Mesenchymal stem cell (in vitro differentiated cells and primary cell): ENCODE measurements at regions not wholly inside any gene's neighbourhood (a gene's known extent, or its start where the extent isn't known, plus 50 kb on each side); places are given as distances from the start of the nearest gene placed in this dataset.

ENCODE experiments used
- DNase-seq: peaks from one replicate; pipeline ENCODE4 v3.0.0-alpha.2; 2013
- H2AFZ ChIP-seq: one replicate; pipeline ENCODE4 v1.6.1; 2013; ENCODE audit warnings: low read depth, mild to moderate bottlenecking, control low read depth, inconsistent platforms, low read length, moderate library complexity
- H2AK5ac ChIP-seq: 2 replicates; pipeline ENCODE4 v1.6.1; 2013; ENCODE audit warnings: low read length, moderate library complexity, mild to moderate bottlenecking, inconsistent platforms; ENCODE audit not compliant: severe bottlenecking
- H2BK120ac ChIP-seq: one replicate; pipeline ENCODE4 v1.6.1; 2013; ENCODE audit warnings: low read depth, mild to moderate bottlenecking, inconsistent platforms, low read length, moderate library complexity
- H2BK12ac ChIP-seq, 2 experiments: one replicate each; pipeline ENCODE4 v1.6.1; 2013; ENCODE audit warnings: inconsistent platforms in 2 of 2, low read length in 2 of 2, mild to moderate bottlenecking in 2 of 2, moderate library complexity in 2 of 2, control low read depth in 1 of 2
- H2BK15ac ChIP-seq: one replicate; pipeline ENCODE4 v1.6.1; 2013; ENCODE audit warnings: mild to moderate bottlenecking, low read depth, inconsistent platforms; ENCODE audit not compliant: poor library complexity, severe bottlenecking
- H2BK5ac ChIP-seq: 2 replicates; pipeline ENCODE4 v1.6.1; 2013; ENCODE audit warnings: low read depth, mild to moderate bottlenecking, low read length, control low read depth, inconsistent platforms; ENCODE audit not compliant: poor library complexity, severe bottlenecking
- H3K14ac ChIP-seq, 2 experiments: one replicate each; pipeline ENCODE4 v1.6.1; 2013; ENCODE audit warnings: inconsistent platforms in 2 of 2, low read length in 2 of 2, control low read depth in 1 of 2, mild to moderate bottlenecking in 1 of 2, moderate library complexity in 1 of 2
- H3K18ac ChIP-seq, 2 experiments: one replicate each; pipeline ENCODE4 v1.6.1; 2013; ENCODE audit warnings: inconsistent platforms in 2 of 2, low read length in 2 of 2, control low read depth in 1 of 2, low read depth in 1 of 2, mild to moderate bottlenecking in 1 of 2
- H3K23ac ChIP-seq, 2 experiments: one replicate each; pipeline ENCODE4 v1.6.1; 2013; ENCODE audit warnings: inconsistent platforms in 2 of 2, low read length in 2 of 2, mild to moderate bottlenecking in 2 of 2, moderate library complexity in 2 of 2, control low read depth in 1 of 2
- H3K27ac ChIP-seq: 2 replicates; pipeline ENCODE4 v1.5.1; 2013; ENCODE audit warnings: mild to moderate bottlenecking, moderate library complexity, low read length, control low read depth, inconsistent platforms; ENCODE audit not compliant: poor library complexity, severe bottlenecking
- H3K27me3 ChIP-seq, 2 experiments: 2 replicates each; pipeline versions ENCODE4 v1.6.1 to v1.7.0; 2013; ENCODE audit warnings: low read length in 2 of 2, mild to moderate bottlenecking in 2 of 2, moderate library complexity in 2 of 2, control low read depth in 1 of 2, inconsistent platforms in 1 of 2; ENCODE audit not compliant: control insufficient read depth in 1 of 2, insufficient read depth in 1 of 2
- H3K36me3 ChIP-seq, 2 experiments: 2 replicates each; pipeline versions ENCODE4 v1.6.1 to v1.7.0; 2013; ENCODE audit warnings: low read length in 2 of 2, control low read depth in 1 of 2, inconsistent platforms in 1 of 2, low read depth in 1 of 2, mild to moderate bottlenecking in 1 of 2; ENCODE audit not compliant: insufficient read depth in 2 of 2, control insufficient read depth in 1 of 2
- H3K4ac ChIP-seq, 2 experiments: one replicate each; pipeline ENCODE4 v1.6.1; 2013; ENCODE audit warnings: inconsistent platforms in 2 of 2, low read length in 2 of 2, mild to moderate bottlenecking in 2 of 2, moderate library complexity in 2 of 2, control low read depth in 1 of 2, low read depth in 1 of 2
- H3K4me1 ChIP-seq: 2 replicates; pipeline ENCODE4 v1.6.1; 2013; ENCODE audit warnings: low read depth, low read length, control low read depth; ENCODE audit not compliant: control insufficient read depth, insufficient read depth
- H3K4me2 ChIP-seq: 2 replicates; pipeline ENCODE4 v1.6.1; 2013; ENCODE audit warnings: low read length, mild to moderate bottlenecking, inconsistent platforms; ENCODE audit not compliant: poor library complexity, severe bottlenecking
- H3K4me3 ChIP-seq, 2 experiments: 2 replicates each; pipeline versions ENCODE4 v1.5.1 to v1.7.0; 2013; ENCODE audit warnings: low read length in 2 of 2, mild to moderate bottlenecking in 2 of 2, control low read depth in 1 of 2, low read depth in 1 of 2; ENCODE audit not compliant: insufficient read depth in 1 of 2
- H3K79me1 ChIP-seq: replicated peaks from 2 replicates; pipeline ENCODE4 v1.6.1; 2013; ENCODE audit warnings: mild to moderate bottlenecking, control low read depth, low read length, inconsistent platforms; ENCODE audit not compliant: poor library complexity, severe bottlenecking
- H3K9ac ChIP-seq: 2 replicates; pipeline ENCODE4 v1.7.0; 2013; ENCODE audit warnings: mild to moderate bottlenecking, low read length, moderate library complexity
- H3K9me3 ChIP-seq: 2 replicates; pipeline ENCODE4 v1.7.0; 2013; ENCODE audit warnings: mild to moderate bottlenecking, low read length; ENCODE audit not compliant: control insufficient read depth
- H4K8ac ChIP-seq: one replicate; pipeline ENCODE4 v1.6.1; 2013; ENCODE audit warnings: inconsistent platforms, mild to moderate bottlenecking, low read length, moderate library complexity
- H4K91ac ChIP-seq: one replicate; pipeline ENCODE4 v1.6.1; 2013; ENCODE audit warnings: mild to moderate bottlenecking, low read length, inconsistent platforms
- WGBS: methylation state at CpG from one replicate; pipeline ENCODE4 v1.1.7; 2013; ENCODE audit warnings: mixed read lengths; 5-methylcytosine and 5-hydroxymethylcytosine counted together

DNA sequence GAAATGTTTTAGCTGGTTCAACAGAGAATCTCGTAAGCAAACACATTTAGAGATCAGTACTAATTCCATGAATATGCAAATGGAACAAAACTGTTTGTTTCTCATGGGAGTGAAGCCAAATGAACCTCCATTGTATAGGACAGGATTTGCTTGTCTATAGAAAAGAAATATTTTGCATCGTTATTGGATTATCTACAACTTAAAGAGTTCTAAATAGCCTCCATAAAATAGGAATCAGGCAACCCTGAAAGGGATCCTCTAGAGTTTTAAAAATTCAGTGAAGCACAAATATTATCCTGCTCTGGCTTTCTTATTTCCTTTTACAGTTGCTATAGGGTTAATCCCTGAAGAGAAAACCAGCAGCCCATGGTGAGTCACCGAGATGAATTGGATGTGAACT, 378.4 kb upstream of the NRXN1 start:
- Histone ChIP-seq H3K4ac (no peak overlapping the region), H3K14ac (no peak overlapping the region), H3K18ac (no peak overlapping the region), H3K4me1 (no peaks in the 10 kb centered on the region), H4K91ac (no peak overlapping the region), H3K27me3 (no peaks in the 10 kb centered on the region), H4K8ac (no peak overlapping the region), H3K27ac (no peak overlapping the region), H3K36me3 (no peaks in the 10 kb centered on the region), H2AK5ac (no peak overlapping the region), H3K23ac (no peak overlapping the region), H3K79me1 (no peaks in the 10 kb centered on the region), H2BK12ac (no peak overlapping the region), H2BK120ac (no peak overlapping the region), H2AFZ (no peak overlapping the region), H3K4me2 (no peak overlapping the region), H3K9me3 (peaks cover 29% of the 10 kb centered on the region), H3K4me3 (no peak overlapping the region), H2BK15ac (no peak overlapping the region), H2BK5ac (no peak overlapping the region), H3K9ac (no peak overlapping the region)
- no peak for DNase-seq
- 57% methylated on average over 1 of the region's 3 CpGs for WGBS

DNA sequence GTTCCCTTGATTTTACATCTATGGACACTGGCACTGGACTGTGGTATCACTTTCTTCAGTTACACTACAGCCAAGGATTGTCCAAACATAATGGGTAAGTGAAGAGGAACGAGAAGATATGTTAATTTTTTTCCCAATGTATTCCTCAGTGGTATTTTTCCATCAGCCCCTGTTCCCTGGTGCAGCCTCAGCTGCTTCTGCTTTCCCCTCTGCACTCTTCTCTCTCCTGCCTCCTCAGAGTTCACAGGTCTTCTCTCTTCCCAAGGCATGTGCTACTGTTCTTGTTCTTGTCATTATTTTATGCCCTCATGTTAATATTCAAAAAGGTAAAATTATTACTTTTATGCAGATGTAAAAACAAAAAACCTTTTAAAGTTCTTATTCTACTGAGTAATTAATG, 378.0 kb upstream of the NRXN1 start:
- Histone ChIP-seq H3K4ac (no peak overlapping the region), H3K27ac (no peak overlapping the region), H3K9ac (no peak overlapping the region), H3K4me3 (no peak overlapping the region), H2BK15ac (no peak overlapping the region), H2AFZ (no peak overlapping the region), H4K8ac (no peak overlapping the region), H3K4me1 (no peaks in the 10 kb centered on the region), H2BK5ac (no peak overlapping the region), H2AK5ac (no peak overlapping the region), H3K79me1 (no peaks in the 10 kb centered on the region), H2BK120ac (no peak overlapping the region), H3K14ac (no peak overlapping the region), H3K9me3 (peaks cover 26% of the 10 kb centered on the region), H3K4me2 (no peak overlapping the region), H3K18ac (no peak overlapping the region), H3K36me3 (no peaks in the 10 kb centered on the region), H3K23ac (no peak overlapping the region), H3K27me3 (no peaks in the 10 kb centered on the region), H2BK12ac (no peak overlapping the region), H4K91ac (no peak overlapping the region)
- WGBS = no CpG with 5 or more reads among the region's 1 CpG
- no peak for DNase-seq

DNA sequence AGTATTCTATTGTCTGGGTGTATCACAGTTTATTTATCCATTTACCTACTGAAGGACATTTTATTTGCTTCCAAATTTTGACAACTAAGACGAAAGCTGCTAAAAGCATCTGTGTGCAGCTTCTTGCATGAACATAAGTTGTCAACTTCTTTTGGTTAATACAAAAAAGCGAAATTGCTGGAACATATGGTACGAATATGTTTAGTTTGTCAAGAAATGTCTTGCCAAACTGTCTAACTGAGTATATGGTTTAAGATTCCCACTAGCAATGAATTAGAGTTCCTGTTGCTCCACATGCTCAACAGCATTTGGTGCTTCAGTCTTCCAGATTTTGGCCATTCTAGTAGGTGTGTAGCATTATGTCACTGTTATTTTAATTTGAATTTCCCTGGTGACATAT, 372.3 kb upstream of the NRXN1 start:
- no peak overlapping the region for H3K23ac ChIP-seq
- no peak overlapping the region for H3K27ac ChIP-seq
- H3K79me1 ChIP-seq = no peaks in the 10 kb centered on the region
- no peak overlapping the region for H2AK5ac ChIP-seq
- no peak overlapping the region for H3K4me3 ChIP-seq
- DNase-seq = no peak
- WGBS = 87% methylated on average over 3 of the region's 3 CpGs
- H2BK15ac ChIP-seq = no peak overlapping the region
- H4K8ac ChIP-seq = no peak overlapping the region
- no peak overlapping the region for H3K14ac ChIP-seq
- H3K36me3 ChIP-seq = no peaks in the 10 kb centered on the region
- H2BK5ac ChIP-seq = no peak overlapping the region
- H3K9ac ChIP-seq = no peak overlapping the region
- H3K4me1 ChIP-seq = no peaks in the 10 kb centered on the region
- no peak overlapping the region for H2BK120ac ChIP-seq
- H3K4ac ChIP-seq = no peak overlapping the region
- H4K91ac ChIP-seq = no peak overlapping the region
- no peaks in the 10 kb centered on the region for H3K27me3 ChIP-seq
- no peak overlapping the region for H3K4me2 ChIP-seq
- no peak overlapping the region for H3K18ac ChIP-seq
- H2BK12ac ChIP-seq = no peak overlapping the region
- H2AFZ ChIP-seq = no peak overlapping the region
- H3K9me3 ChIP-seq = peaks cover 26% of the 10 kb centered on the region

DNA sequence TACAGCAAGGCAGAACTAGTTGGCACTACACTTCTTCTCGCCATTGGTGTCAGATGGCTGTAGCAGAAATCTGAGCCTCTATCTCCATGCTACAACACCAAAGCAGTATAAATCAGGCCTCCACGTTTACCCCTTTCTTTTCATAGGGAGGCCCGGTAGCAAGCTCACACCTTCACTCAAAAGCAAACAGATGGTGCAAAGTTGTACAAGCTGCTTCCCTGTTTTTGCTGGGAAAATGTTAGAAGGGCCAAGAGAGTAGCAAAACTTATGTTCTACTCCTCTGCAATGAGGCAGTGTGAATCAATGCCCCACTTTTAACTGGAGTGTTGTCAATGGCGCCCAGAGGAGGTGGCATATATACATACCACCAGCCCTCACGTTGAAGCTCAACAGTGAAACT, 369.6 kb upstream of the NRXN1 start:
- no peak overlapping the region for H2AFZ ChIP-seq
- no peak overlapping the region for H3K4ac ChIP-seq
- no peak overlapping the region for H2BK5ac ChIP-seq
- H2BK15ac ChIP-seq = no peak overlapping the region
- H3K27ac ChIP-seq = no peak overlapping the region
- no peaks in the 10 kb centered on the region for H3K79me1 ChIP-seq
- no peaks in the 10 kb centered on the region for H3K36me3 ChIP-seq
- H2AK5ac ChIP-seq = no peak overlapping the region
- no peak overlapping the region for H2BK120ac ChIP-seq
- H2BK12ac ChIP-seq = no peak overlapping the region
- no peak overlapping the region for H3K18ac ChIP-seq
- no peaks in the 10 kb centered on the region for H3K4me1 ChIP-seq
- H4K8ac ChIP-seq = no peak overlapping the region
- H3K9ac ChIP-seq = no peak overlapping the region
- no peaks in the 10 kb centered on the region for H3K27me3 ChIP-seq
- no peak overlapping the region for H3K4me2 ChIP-seq
- no peak for DNase-seq
- H4K91ac ChIP-seq = no peak overlapping the region
- no peak overlapping the region for H3K4me3 ChIP-seq
- H3K14ac ChIP-seq = no peak overlapping the region
- 100% methylated on average over 1 of the region's 5 CpGs for WGBS
- peaks cover 11% of the 10 kb centered on the region for H3K9me3 ChIP-seq
- no peak overlapping the region for H3K23ac ChIP-seq
